DOHH2 (cell line): ENCODE measurements at regions not wholly inside any gene's neighbourhood (a gene's known extent, or its start where the extent isn't known, plus 50 kb on each side); places are given as distances from the start of the nearest gene placed in this dataset.

Experiments
- H3F3A ChIP-seq: fragments of 200-600 bp; sonication (generic), shearing (Covaris generic); 2 replicates; pipeline ENCODE4 v1.6.0; 2016; ENCODE audit warnings: antibody characterized with exemption, mild to moderate bottlenecking; ENCODE audit not compliant: control insufficient read depth, insufficient read depth
- H3K27ac ChIP-seq: fragments of 200-600 bp; sonication (generic); 2 replicates; pipeline ENCODE4 v1.5.1; 2014; ENCODE audit warnings: low read depth, mild to moderate bottlenecking, low read length, moderate library complexity
- H3K27me3 ChIP-seq: fragments of 200-600 bp; sonication (generic); 2 replicates; pipeline ENCODE4 v1.6.1; 2014; ENCODE audit warnings: mild to moderate bottlenecking, low read length, mixed read lengths; ENCODE audit not compliant: control insufficient read depth
- H3K36me3 ChIP-seq: fragments of 200-600 bp; sonication (generic); 2 replicates; pipeline ENCODE4 v1.6.1; 2014; ENCODE audit warnings: mild to moderate bottlenecking, low read length, moderate library complexity, mixed read lengths; ENCODE audit not compliant: control insufficient read depth
- H3K4me1 ChIP-seq: fragments of 200-600 bp; sonication (generic); 2 replicates; pipeline ENCODE4 v1.6.1; 2014; ENCODE audit warnings: mild to moderate bottlenecking, low read length, mixed read lengths; ENCODE audit not compliant: control insufficient read depth
- H3K4me2 ChIP-seq: fragments of 200-600 bp; sonication (generic); 2 replicates; pipeline ENCODE4 v1.6.0; 2014; ENCODE audit warnings: mild to moderate bottlenecking, low read length, moderate library complexity
- H3K4me3 ChIP-seq: fragments of 200-600 bp; sonication (generic); 2 replicates; pipeline ENCODE4 v1.5.1; 2014; ENCODE audit warnings: mild to moderate bottlenecking, low read length, mixed read lengths
- H3K79me2 ChIP-seq: fragments of 200-600 bp; sonication (generic); 2 replicates; pipeline ENCODE4 v1.6.1; 2014; ENCODE audit warnings: mild to moderate bottlenecking, low read length, mixed read lengths; ENCODE audit not compliant: control insufficient read depth
- H3K9me2 ChIP-seq: fragments of 200-600 bp; sonication (generic); replicated peaks from 2 replicates; pipeline ENCODE4 v1.6.1; 2014; ENCODE audit warnings: mild to moderate bottlenecking, low read length, mixed read lengths; ENCODE audit not compliant: control insufficient read depth
- H3K9me3 ChIP-seq: fragments of 200-600 bp; sonication (generic); 2 replicates; pipeline ENCODE4 v1.6.1; 2014; ENCODE audit warnings: antibody characterized with exemption, low read length, mixed read lengths; ENCODE audit not compliant: control insufficient read depth, insufficient read depth
- H4K20me1 ChIP-seq: fragments of 200-600 bp; sonication (generic); 2 replicates; pipeline ENCODE4 v1.6.0; 2014; ENCODE audit warnings: low read depth, mild to moderate bottlenecking, antibody characterized with exemption, low read length, moderate library complexity; ENCODE audit not compliant: control insufficient read depth, insufficient read depth
- EZH2phosphoT487 ChIP-seq: fragments of 200-600 bp; sonication (generic); IDR thresholded peaks from 2 replicates; pipeline ENCODE4 v1.6.1; 2017; ENCODE audit warnings: borderline replicate concordance, mild to moderate bottlenecking, antibody characterized with exemption, low read length, moderate library complexity, mixed read lengths
- TF ChIP-seq, protein P1 (sequence below): fragments of 200-600 bp; sonication (generic); IDR thresholded peaks from one replicate; pipeline ENCODE4 v1.5.1; 2014; ENCODE audit warnings: antibody characterized with exemption, mild to moderate bottlenecking, low read depth, low read length; ENCODE audit not compliant: poor library complexity, severe bottlenecking

DNA sequence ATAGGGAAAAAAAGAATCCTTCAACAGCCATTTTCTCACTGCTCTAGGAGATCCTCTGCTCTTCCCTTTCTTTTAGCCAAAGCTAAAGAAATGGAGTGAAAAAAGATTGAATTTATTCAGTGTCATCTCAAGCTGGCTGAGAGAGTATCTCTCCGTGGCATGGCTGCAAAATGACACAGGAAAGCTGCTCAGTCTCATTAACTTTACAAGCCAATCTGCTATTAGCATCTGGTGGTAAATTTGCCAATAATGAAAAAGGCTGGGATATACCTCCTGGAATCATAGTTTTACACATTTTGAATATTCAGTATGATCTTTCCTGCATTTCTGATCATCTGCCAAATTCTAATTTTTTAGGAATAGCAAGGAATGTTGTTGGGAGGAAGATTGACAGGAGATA, 176.8 kb upstream of the CHRM3 start:
- TF ChIP-seq, protein P1, sequence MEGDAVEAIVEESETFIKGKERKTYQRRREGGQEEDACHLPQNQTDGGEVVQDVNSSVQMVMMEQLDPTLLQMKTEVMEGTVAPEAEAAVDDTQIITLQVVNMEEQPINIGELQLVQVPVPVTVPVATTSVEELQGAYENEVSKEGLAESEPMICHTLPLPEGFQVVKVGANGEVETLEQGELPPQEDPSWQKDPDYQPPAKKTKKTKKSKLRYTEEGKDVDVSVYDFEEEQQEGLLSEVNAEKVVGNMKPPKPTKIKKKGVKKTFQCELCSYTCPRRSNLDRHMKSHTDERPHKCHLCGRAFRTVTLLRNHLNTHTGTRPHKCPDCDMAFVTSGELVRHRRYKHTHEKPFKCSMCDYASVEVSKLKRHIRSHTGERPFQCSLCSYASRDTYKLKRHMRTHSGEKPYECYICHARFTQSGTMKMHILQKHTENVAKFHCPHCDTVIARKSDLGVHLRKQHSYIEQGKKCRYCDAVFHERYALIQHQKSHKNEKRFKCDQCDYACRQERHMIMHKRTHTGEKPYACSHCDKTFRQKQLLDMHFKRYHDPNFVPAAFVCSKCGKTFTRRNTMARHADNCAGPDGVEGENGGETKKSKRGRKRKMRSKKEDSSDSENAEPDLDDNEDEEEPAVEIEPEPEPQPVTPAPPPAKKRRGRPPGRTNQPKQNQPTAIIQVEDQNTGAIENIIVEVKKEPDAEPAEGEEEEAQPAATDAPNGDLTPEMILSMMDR, result no peak
- no peak for TF ChIP-seq EZH2phosphoT487
- H3K4me3 ChIP-seq, result no peak overlapping the region
- H3K9me3 ChIP-seq, result no peaks in the 10 kb centered on the region
- H3K79me2 ChIP-seq, result no peaks in the 10 kb centered on the region
- H3K36me3 ChIP-seq, result no peaks in the 10 kb centered on the region
- no peak overlapping the region for H3K27ac ChIP-seq
- no peaks in the 10 kb centered on the region for H3F3A ChIP-seq
- no peaks in the 10 kb centered on the region for H3K9me2 ChIP-seq
- no peaks in the 10 kb centered on the region for H4K20me1 ChIP-seq
- no peak overlapping the region for H3K4me2 ChIP-seq
- no peaks in the 10 kb centered on the region for H3K4me1 ChIP-seq
- H3K27me3 ChIP-seq, result no peaks in the 10 kb centered on the region

DNA sequence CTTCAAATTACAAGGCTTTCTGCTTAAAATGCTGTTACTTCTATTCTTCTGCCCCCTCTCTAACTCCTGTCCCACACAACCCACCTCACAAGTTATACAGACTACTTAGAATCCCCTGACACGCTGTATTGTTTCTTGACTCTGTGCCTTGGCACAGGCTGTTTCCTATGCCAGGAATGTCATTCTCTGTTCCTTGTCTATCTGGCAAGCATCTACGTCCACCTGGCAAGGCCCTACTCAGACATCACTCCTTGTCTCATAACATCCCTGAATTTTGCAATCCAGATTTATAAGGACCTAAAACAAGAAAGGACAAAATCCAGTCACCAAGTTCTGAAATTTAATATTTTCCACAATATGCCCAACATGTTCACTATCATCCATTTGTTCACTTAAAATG, 182.0 kb upstream of the CHRM3 start:
- H3F3A ChIP-seq, result no peaks in the 10 kb centered on the region
- no peak overlapping the region for H3K27ac ChIP-seq
- H4K20me1 ChIP-seq, result no peaks in the 10 kb centered on the region
- H3K9me2 ChIP-seq, result no peaks in the 10 kb centered on the region
- H3K4me2 ChIP-seq, result no peak overlapping the region
- H3K79me2 ChIP-seq, result no peaks in the 10 kb centered on the region
- no peaks in the 10 kb centered on the region for H3K4me1 ChIP-seq
- H3K36me3 ChIP-seq, result no peaks in the 10 kb centered on the region
- H3K4me3 ChIP-seq, result no peak overlapping the region
- H3K9me3 ChIP-seq, result no peaks in the 10 kb centered on the region
- no peaks in the 10 kb centered on the region for H3K27me3 ChIP-seq
- TF ChIP-seq, protein P1, result no peak
- no peak for TF ChIP-seq EZH2phosphoT487

DNA sequence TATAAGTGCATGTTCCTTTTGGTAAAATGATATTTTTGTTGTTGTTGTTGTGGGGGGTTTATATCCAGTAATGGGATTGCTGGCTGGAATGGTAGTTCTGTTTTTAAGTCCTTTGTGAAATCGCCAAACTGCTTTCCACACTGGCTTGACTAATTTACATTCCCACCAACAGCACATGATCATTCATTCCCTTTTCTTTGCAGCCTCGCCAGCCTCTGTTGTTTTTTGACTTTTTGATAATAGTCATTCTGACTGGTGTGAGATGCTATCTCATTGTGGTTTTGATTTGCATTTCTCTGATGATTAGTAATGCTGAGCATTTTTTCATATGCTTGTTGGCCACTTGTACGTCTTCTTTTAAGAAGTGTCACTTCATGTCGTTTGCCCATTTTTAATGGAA, 188.5 kb upstream of the CHRM3 start:
- Histone ChIP-seq H3F3A (no peaks in the 10 kb centered on the region), H3K27me3 (no peaks in the 10 kb centered on the region), H3K4me3 (no peak overlapping the region), H3K4me1 (no peaks in the 10 kb centered on the region), H3K79me2 (no peaks in the 10 kb centered on the region), H3K27ac (no peak overlapping the region), H3K36me3 (no peaks in the 10 kb centered on the region), H3K9me2 (no peaks in the 10 kb centered on the region), H3K4me2 (no peak overlapping the region), H3K9me3 (no peaks in the 10 kb centered on the region; the same call in 1 of the 2 replicates), H4K20me1 (no peaks in the 10 kb centered on the region)
- TF ChIP-seq, protein P1, result no peak
- no peak for TF ChIP-seq EZH2phosphoT487
